HG02884 (cell line): ENCODE measurements at regions not wholly inside any gene's neighbourhood (a gene's known extent, or its start where the extent isn't known, plus 50 kb on each side); places are given as distances from the start of the nearest gene placed in this dataset.
A peak's percentile ranks its signal among the peaks of the same experiment; 100 is the strongest.
"Not testable (repeated sequence)": the region's sequence is repeated elsewhere in the genome, so short reads cannot be mapped to it uniquely, and the experiment has no call there.

Experiments used
- ATAC-seq: cut with Tn5 transposase; IDR thresholded peaks from one replicate; pipeline ENCODE4 v1.9.1; 2021; ENCODE audit warnings: mild to moderate bottlenecking, moderate library complexity; ENCODE audit not compliant: unreplicated experiment

- ATAC-seq = not testable (repeated sequence)
Measured at GRCh38 chr12:13518034-13518433, 321.5 kb downstream of the EMP1 start.

GRCh38 chr12:13509740-13510139, 313.2 kb downstream of the EMP1 start:
- no peak for ATAC-seq

- no peak for ATAC-seq
Measured at GRCh38 chr12:13505636-13506035, 309.1 kb downstream of the EMP1 start.

- ATAC-seq = peak; percentile 43
Measured at GRCh38 chr12:13505224-13505623, 308.7 kb downstream of the EMP1 start.

- ATAC-seq = no peak
Measured at GRCh38 chr12:13504736-13505135, 308.2 kb downstream of the EMP1 start.

- ATAC-seq = peak; percentile 48
Measured at GRCh38 chr12:13504074-13504473, 307.5 kb downstream of the EMP1 start.

GRCh38 chr12:13503094-13503835, 306.7 kb downstream of the EMP1 start:
- ATAC-seq = no peak

- ATAC-seq = no peak
Measured at GRCh38 chr12:13499008-13499407, 302.5 kb downstream of the EMP1 start.

- no peak for ATAC-seq
Measured at GRCh38 chr12:13496111-13496510, 299.6 kb downstream of the EMP1 start.

GRCh38 chr12:13489246-13489645, 292.7 kb downstream of the EMP1 start:
- ATAC-seq = no peak

GRCh38 chr12:13487326-13487725, 290.8 kb downstream of the EMP1 start:
- no peak for ATAC-seq

GRCh38 chr12:13486794-13487193, 290.3 kb downstream of the EMP1 start:
- no peak for ATAC-seq

- no peak for ATAC-seq
Measured at GRCh38 chr12:13478650-13479181, 282.2 kb downstream of the EMP1 start.

- ATAC-seq = no peak
Measured at GRCh38 chr12:13474381-13474780, 277.9 kb downstream of the EMP1 start.

GRCh38 chr12:13472690-13473089, 276.2 kb downstream of the EMP1 start:
- peak; percentile 98 for ATAC-seq

- no peak for ATAC-seq
Measured at GRCh38 chr12:13471471-13471870, 274.9 kb downstream of the EMP1 start.

- ATAC-seq = no peak
Measured at GRCh38 chr12:13465635-13466034, 269.1 kb downstream of the EMP1 start.

GRCh38 chr12:13463189-13463588, 266.7 kb downstream of the EMP1 start:
- ATAC-seq = no peak

- ATAC-seq = no peak
Measured at GRCh38 chr12:13462450-13462849, 265.9 kb downstream of the EMP1 start.

- ATAC-seq = no peak
Measured at GRCh38 chr12:13455778-13456144, 259.2 kb downstream of the EMP1 start.

- ATAC-seq = no peak
Measured at GRCh38 chr12:13454991-13455777, 258.7 kb downstream of the EMP1 start.

GRCh38 chr12:13452955-13453570, 256.5 kb downstream of the EMP1 start:
- no peak for ATAC-seq
